ENCODE measurements at regions not wholly inside any gene's neighbourhood (a gene's known extent, or its start where the extent isn't known, plus 50 kb on each side); places are given as distances from the start of the nearest gene placed in this dataset.

- DNase-seq = no peak
- Histone ChIP-seq H3K4me3 (ENCODE audit: insufficient read depth, low read depth, low read length, poor library complexity, severe bottlenecking) (no peak overlapping the region), H3K4me1 (ENCODE audit: control insufficient read depth, insufficient read depth, low read length, poor library complexity, severe bottlenecking) (no peaks in the 10 kb centered on the region), H3K36me3 (ENCODE audit: control insufficient read depth, insufficient read depth, low read length) (no peaks in the 10 kb centered on the region), H3K27me3 (replicated peaks; ENCODE audit: control insufficient read depth, insufficient read depth, low read length, poor library complexity, severe bottlenecking) (no peaks in the 10 kb centered on the region), H3K9me3 (ENCODE audit: control insufficient read depth, low read length) (no peaks in the 10 kb centered on the region), H3K27ac (ENCODE audit: insufficient read depth, low read length, poor library complexity, severe bottlenecking) (no peak overlapping the region)
These were observed 64.8 kb upstream of the GHITM start for GRCh38 chr10:84074521-84074920.

- H3K36me3 ChIP-seq (ENCODE audit: control insufficient read depth, insufficient read depth, low read length) = no peaks in the 10 kb centered on the region
- H3K4me3 ChIP-seq (ENCODE audit: insufficient read depth, low read depth, low read length, poor library complexity, severe bottlenecking) = no peak overlapping the region
- H3K9me3 ChIP-seq (ENCODE audit: control insufficient read depth, low read length) = no peaks in the 10 kb centered on the region
- H3K4me1 ChIP-seq (ENCODE audit: control insufficient read depth, insufficient read depth, low read length, poor library complexity, severe bottlenecking) = no peaks in the 10 kb centered on the region
- H3K27me3 ChIP-seq (replicated peaks; ENCODE audit: control insufficient read depth, insufficient read depth, low read length, poor library complexity, severe bottlenecking) = no peaks in the 10 kb centered on the region
- H3K27ac ChIP-seq (ENCODE audit: insufficient read depth, low read length, poor library complexity, severe bottlenecking) = no peak overlapping the region
- DNase-seq = no peak
These were observed 63.9 kb upstream of the GHITM start for GRCh38 chr10:84075226-84076046.

- Histone ChIP-seq H3K4me3 (ENCODE audit: insufficient read depth, low read depth, low read length, poor library complexity, severe bottlenecking) (no peak overlapping the region), H3K4me1 (ENCODE audit: control insufficient read depth, insufficient read depth, low read length, poor library complexity, severe bottlenecking) (no peaks in the 10 kb centered on the region), H3K27me3 (replicated peaks; ENCODE audit: control insufficient read depth, insufficient read depth, low read length, poor library complexity, severe bottlenecking) (no peaks in the 10 kb centered on the region), H3K9me3 (ENCODE audit: control insufficient read depth, low read length) (no peaks in the 10 kb centered on the region), H3K36me3 (ENCODE audit: control insufficient read depth, insufficient read depth, low read length) (no peaks in the 10 kb centered on the region), H3K27ac (ENCODE audit: insufficient read depth, low read length, poor library complexity, severe bottlenecking) (no peak overlapping the region)
- no peak for DNase-seq
These were observed 63.3 kb upstream of the GHITM start for GRCh38 chr10:84076047-84076388.

DNA sequence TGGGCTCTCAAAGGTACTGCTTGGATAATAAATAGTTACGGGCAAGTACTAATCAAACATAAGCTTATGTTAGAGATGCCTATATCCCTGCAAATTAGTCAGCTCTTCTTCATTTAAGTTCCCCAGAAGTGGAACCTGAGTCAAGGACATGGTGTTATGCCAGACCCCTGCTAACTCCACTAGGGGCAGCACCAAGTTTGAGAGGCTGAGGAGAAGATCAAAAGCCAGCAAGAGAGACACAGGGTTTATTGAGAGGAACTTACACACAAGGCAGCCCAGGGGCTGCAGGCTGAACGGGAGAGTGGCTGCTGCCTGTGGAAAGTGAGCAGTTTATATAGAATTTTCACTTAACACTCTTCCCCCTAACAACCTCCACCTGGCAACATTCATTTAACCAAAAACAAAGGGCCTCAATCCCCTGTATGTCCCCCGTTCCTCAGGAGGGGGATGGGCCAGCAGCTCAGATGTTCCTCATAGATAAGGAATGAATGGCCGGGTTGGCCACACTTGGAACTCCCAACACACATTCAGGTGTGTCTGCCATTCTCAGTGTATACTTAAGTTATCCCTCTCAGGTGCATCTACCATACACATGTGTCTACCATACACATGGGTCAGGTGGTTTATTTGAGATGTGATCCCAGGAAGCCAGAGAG is 62.6 kb upstream of the GHITM start:
- H3K4me1 ChIP-seq (ENCODE audit: control insufficient read depth, insufficient read depth, low read length, poor library complexity, severe bottlenecking) = no peaks in the 10 kb centered on the region
- no peaks in the 10 kb centered on the region for H3K27me3 ChIP-seq (replicated peaks; ENCODE audit: control insufficient read depth, insufficient read depth, low read length, poor library complexity, severe bottlenecking)
- no peak for DNase-seq
- H3K36me3 ChIP-seq (ENCODE audit: control insufficient read depth, insufficient read depth, low read length) = no peaks in the 10 kb centered on the region
- H3K9me3 ChIP-seq (ENCODE audit: control insufficient read depth, low read length) = no peaks in the 10 kb centered on the region
- no peak overlapping the region for H3K27ac ChIP-seq (ENCODE audit: insufficient read depth, low read length, poor library complexity, severe bottlenecking)
- H3K4me3 ChIP-seq (ENCODE audit: insufficient read depth, low read depth, low read length, poor library complexity, severe bottlenecking) = no peak overlapping the region

- Histone ChIP-seq H3K27ac (ENCODE audit: insufficient read depth, low read length, poor library complexity, severe bottlenecking) (no peak overlapping the region), H3K27me3 (replicated peaks; ENCODE audit: control insufficient read depth, insufficient read depth, low read length, poor library complexity, severe bottlenecking) (no peaks in the 10 kb centered on the region), H3K4me3 (ENCODE audit: insufficient read depth, low read depth, low read length, poor library complexity, severe bottlenecking) (no peak overlapping the region), H3K36me3 (ENCODE audit: control insufficient read depth, insufficient read depth, low read length) (no peaks in the 10 kb centered on the region), H3K4me1 (ENCODE audit: control insufficient read depth, insufficient read depth, low read length, poor library complexity, severe bottlenecking) (no peaks in the 10 kb centered on the region), H3K9me3 (ENCODE audit: control insufficient read depth, low read length) (no peaks in the 10 kb centered on the region)
- no peak for DNase-seq
These were observed 61.5 kb upstream of the GHITM start for GRCh38 chr10:84077768-84078167.

DNA sequence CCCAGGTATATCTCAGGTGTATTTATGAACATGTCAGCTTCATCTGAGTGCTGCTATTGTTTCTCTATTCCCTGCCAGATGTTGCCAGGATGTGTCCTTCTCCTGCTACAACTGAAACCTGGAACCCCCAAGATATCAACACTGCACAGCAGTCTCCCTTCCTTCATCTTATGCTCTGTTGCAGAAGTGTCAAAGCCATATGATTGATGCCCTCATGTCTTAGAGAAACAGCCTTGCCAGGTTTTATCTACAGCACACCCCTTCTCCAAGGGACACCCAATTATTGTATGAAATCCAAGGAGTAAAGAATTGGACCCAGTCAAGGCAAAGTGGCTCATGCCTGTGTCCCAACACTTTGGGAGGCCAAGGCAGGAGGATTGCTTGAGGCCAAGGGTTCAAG is 60.5 kb upstream of the GHITM start:
- H3K4me1 ChIP-seq (ENCODE audit: control insufficient read depth, insufficient read depth, low read length, poor library complexity, severe bottlenecking) = no peaks in the 10 kb centered on the region
- no peak for DNase-seq

DNA sequence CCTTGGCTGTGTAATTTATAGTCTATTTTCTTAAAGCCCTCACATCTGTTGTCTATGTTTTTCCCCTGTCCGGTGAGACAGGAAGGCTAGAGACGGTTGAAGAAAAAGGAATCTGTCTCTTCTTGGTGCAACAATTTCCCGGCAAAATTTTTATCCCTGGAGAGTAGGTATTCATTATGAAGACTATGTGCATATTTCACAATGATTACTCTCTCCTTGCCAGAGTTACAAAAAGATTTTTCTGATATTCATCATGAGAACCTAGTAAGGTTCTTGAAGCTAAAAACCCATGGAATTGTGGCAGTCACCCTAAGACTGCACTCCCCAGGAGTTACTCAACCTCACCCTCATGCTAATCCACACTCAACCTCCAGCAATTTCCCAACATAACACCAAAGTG is 55.0 kb upstream of the GHITM start:
- Histone ChIP-seq H3K36me3 (ENCODE audit: control insufficient read depth, insufficient read depth, low read length) (no peaks in the 10 kb centered on the region), H3K4me1 (ENCODE audit: control insufficient read depth, insufficient read depth, low read length, poor library complexity, severe bottlenecking) (no peaks in the 10 kb centered on the region), H3K9me3 (ENCODE audit: control insufficient read depth, low read length) (no peaks in the 10 kb centered on the region), H3K27me3 (replicated peaks; ENCODE audit: control insufficient read depth, insufficient read depth, low read length, poor library complexity, severe bottlenecking) (no peaks in the 10 kb centered on the region), H3K27ac (ENCODE audit: insufficient read depth, low read length, poor library complexity, severe bottlenecking) (no peak overlapping the region), H3K4me3 (ENCODE audit: insufficient read depth, low read depth, low read length, poor library complexity, severe bottlenecking) (no peak overlapping the region)
- no peak for DNase-seq

More for the DNA sequence above, 60.5 kb upstream of the GHITM start:
- H3K4me3 ChIP-seq (ENCODE audit: insufficient read depth, low read depth, low read length, poor library complexity, severe bottlenecking) = no peak overlapping the region
- no peaks in the 10 kb centered on the region for H3K9me3 ChIP-seq (ENCODE audit: control insufficient read depth, low read length)
- H3K27me3 ChIP-seq (replicated peaks; ENCODE audit: control insufficient read depth, insufficient read depth, low read length, poor library complexity, severe bottlenecking) = no peaks in the 10 kb centered on the region
- no peaks in the 10 kb centered on the region for H3K36me3 ChIP-seq (ENCODE audit: control insufficient read depth, insufficient read depth, low read length)
- H3K27ac ChIP-seq (ENCODE audit: insufficient read depth, low read length, poor library complexity, severe bottlenecking) = no peak overlapping the region

- no peak overlapping the region for H3K4me3 ChIP-seq (ENCODE audit: insufficient read depth, low read depth, low read length, poor library complexity, severe bottlenecking)
- no peaks in the 10 kb centered on the region for H3K4me1 ChIP-seq (ENCODE audit: control insufficient read depth, insufficient read depth, low read length, poor library complexity, severe bottlenecking)
- H3K36me3 ChIP-seq (ENCODE audit: control insufficient read depth, insufficient read depth, low read length) = no peaks in the 10 kb centered on the region
- no peaks in the 10 kb centered on the region for H3K9me3 ChIP-seq (ENCODE audit: control insufficient read depth, low read length)
- no peaks in the 10 kb centered on the region for H3K27me3 ChIP-seq (replicated peaks; ENCODE audit: control insufficient read depth, insufficient read depth, low read length, poor library complexity, severe bottlenecking)
- DNase-seq = no peak
- no peak overlapping the region for H3K27ac ChIP-seq (ENCODE audit: insufficient read depth, low read length, poor library complexity, severe bottlenecking)
These were observed 52.1 kb upstream of the GHITM start for GRCh38 chr10:84087202-84087601.

GRCh38 chr10:84088626-84089025 is 50.7 kb upstream of the GHITM start:
- H3K27ac ChIP-seq (ENCODE audit: insufficient read depth, low read length, poor library complexity, severe bottlenecking) = no peak overlapping the region
- H3K27me3 ChIP-seq (replicated peaks; ENCODE audit: control insufficient read depth, insufficient read depth, low read length, poor library complexity, severe bottlenecking) = no peaks in the 10 kb centered on the region
- H3K4me3 ChIP-seq (ENCODE audit: insufficient read depth, low read depth, low read length, poor library complexity, severe bottlenecking) = no peak overlapping the region
- no peak for DNase-seq
- no peaks in the 10 kb centered on the region for H3K4me1 ChIP-seq (ENCODE audit: control insufficient read depth, insufficient read depth, low read length, poor library complexity, severe bottlenecking)
- H3K36me3 ChIP-seq (ENCODE audit: control insufficient read depth, insufficient read depth, low read length) = no peaks in the 10 kb centered on the region
- no peaks in the 10 kb centered on the region for H3K9me3 ChIP-seq (ENCODE audit: control insufficient read depth, low read length)

DNA sequence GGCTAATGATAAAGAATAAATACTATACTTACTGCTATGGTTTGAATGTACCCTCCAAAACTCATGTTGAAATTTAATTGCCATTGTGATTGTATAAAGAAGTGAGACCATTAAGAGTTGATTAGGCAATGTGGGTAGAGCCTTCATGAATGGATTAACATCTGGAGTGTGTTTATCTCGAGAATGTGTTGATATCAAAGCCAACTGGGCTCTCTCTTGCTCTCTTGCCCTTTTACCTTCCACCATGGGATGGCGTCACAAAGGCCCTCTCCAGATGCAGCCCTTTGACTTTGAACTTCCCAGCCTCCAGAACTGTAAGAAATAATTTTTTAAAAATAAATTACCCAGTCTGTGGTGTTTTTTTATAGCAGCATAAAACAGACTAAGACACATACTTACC is 50.1 kb upstream of the GHITM start:
- Histone ChIP-seq H3K9me3 (ENCODE audit: control insufficient read depth, low read length) (no peaks in the 10 kb centered on the region), H3K4me1 (ENCODE audit: control insufficient read depth, insufficient read depth, low read length, poor library complexity, severe bottlenecking) (no peaks in the 10 kb centered on the region), H3K27me3 (replicated peaks; ENCODE audit: control insufficient read depth, insufficient read depth, low read length, poor library complexity, severe bottlenecking) (no peaks in the 10 kb centered on the region), H3K27ac (ENCODE audit: insufficient read depth, low read length, poor library complexity, severe bottlenecking) (no peak overlapping the region), H3K36me3 (ENCODE audit: control insufficient read depth, insufficient read depth, low read length) (no peaks in the 10 kb centered on the region), H3K4me3 (ENCODE audit: insufficient read depth, low read depth, low read length, poor library complexity, severe bottlenecking) (no peak overlapping the region)
- DNase-seq = no peak

Data from effector memory CD4-positive, alpha-beta T cell (primary cell).